ENCODE measurements at regions not wholly inside any gene's neighbourhood (a gene's known extent, or its start where the extent isn't known, plus 50 kb on each side); places are given as distances from the start of the nearest gene placed in this dataset.

DNA sequence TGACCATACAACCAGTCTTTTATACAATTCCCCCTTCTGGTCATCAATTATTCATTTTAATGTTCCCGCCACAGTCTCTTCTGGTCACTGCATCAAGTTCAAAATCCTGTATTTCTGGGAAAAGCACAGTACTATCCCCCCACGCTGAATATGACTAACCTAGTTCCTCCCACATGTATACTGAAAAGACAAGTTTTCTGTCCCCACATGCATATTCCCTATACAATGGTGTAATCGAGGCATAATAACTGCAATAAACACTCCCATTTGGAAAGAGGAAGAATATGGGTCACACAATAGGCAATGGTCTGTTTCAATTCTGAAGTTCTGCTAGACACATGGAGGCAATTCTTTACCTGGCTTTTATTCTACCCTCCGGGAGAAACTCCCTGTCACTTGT is 344.9 kb downstream of the EFNA5 start:
- no peak for DNase-seq
- WGBS, 2 donors: 83 to 88% methylated on average over 4 of the region's 4 CpGs
- no peak overlapping the region for H3K4me3 ChIP-seq
- no peaks in the 10 kb centered on the region for H3K4me1 ChIP-seq
- ATAC-seq (ENCODE audit: low FRiP score in 2 of 2): no peak
- H3K9me3 ChIP-seq: no peaks in the 10 kb centered on the region
- TF ChIP-seq POLR2AphosphoS5 (IDR thresholded peaks at IDR 0.05) (no peak), POLR2A (IDR thresholded peaks at IDR 0.05) (no peak), EP300 (IDR thresholded peaks at IDR 0.05) (no peak)
- TF ChIP-seq, protein P1, sequence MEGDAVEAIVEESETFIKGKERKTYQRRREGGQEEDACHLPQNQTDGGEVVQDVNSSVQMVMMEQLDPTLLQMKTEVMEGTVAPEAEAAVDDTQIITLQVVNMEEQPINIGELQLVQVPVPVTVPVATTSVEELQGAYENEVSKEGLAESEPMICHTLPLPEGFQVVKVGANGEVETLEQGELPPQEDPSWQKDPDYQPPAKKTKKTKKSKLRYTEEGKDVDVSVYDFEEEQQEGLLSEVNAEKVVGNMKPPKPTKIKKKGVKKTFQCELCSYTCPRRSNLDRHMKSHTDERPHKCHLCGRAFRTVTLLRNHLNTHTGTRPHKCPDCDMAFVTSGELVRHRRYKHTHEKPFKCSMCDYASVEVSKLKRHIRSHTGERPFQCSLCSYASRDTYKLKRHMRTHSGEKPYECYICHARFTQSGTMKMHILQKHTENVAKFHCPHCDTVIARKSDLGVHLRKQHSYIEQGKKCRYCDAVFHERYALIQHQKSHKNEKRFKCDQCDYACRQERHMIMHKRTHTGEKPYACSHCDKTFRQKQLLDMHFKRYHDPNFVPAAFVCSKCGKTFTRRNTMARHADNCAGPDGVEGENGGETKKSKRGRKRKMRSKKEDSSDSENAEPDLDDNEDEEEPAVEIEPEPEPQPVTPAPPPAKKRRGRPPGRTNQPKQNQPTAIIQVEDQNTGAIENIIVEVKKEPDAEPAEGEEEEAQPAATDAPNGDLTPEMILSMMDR (IDR thresholded peaks at IDR 0.05): no peak
- H3K27me3 ChIP-seq: no peaks in the 10 kb centered on the region
- H3K36me3 ChIP-seq: no peaks in the 10 kb centered on the region
- no peak overlapping the region for H3K27ac ChIP-seq

GRCh38 chr5:107324809-107325208 is 345.9 kb downstream of the EFNA5 start:
- no peak for TF ChIP-seq EP300 (IDR thresholded peaks at IDR 0.05)
- TF ChIP-seq POLR2AphosphoS5 (IDR thresholded peaks at IDR 0.05): no peak
- TF ChIP-seq, protein P1 (IDR thresholded peaks at IDR 0.05): no peak
- TF ChIP-seq POLR2A (IDR thresholded peaks at IDR 0.05): no peak
- H3K4me1 ChIP-seq: no peaks in the 10 kb centered on the region
- no peaks in the 10 kb centered on the region for H3K9me3 ChIP-seq
- no peaks in the 10 kb centered on the region for H3K36me3 ChIP-seq
- no peaks in the 10 kb centered on the region for H3K27me3 ChIP-seq
- H3K27ac ChIP-seq: no peak overlapping the region
- DNase-seq (no peak), ATAC-seq (ENCODE audit: low FRiP score in 2 of 2) (no peak)
- no peak overlapping the region for H3K4me3 ChIP-seq

DNA sequence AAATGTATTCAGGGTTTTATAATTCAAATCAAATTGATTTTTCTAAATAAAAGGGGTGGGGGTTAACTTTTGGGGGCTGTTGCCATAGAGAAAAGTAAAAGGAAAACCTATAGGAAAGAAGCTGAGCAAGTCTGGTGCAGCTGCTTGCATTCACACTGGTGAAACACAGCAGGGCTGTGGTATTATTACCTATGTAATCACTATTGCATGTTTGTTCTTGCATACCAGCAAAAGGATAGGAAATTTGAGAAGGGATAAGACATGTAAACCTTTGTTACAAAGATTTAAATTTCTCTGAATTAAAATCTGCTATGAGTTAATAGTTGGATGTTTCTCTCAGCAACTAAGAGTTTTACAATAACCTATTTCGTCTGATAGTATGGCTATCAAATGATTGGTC is 346.7 kb downstream of the EFNA5 start:
- Histone ChIP-seq H3K4me3 (no peak overlapping the region), H3K27me3 (no peaks in the 10 kb centered on the region), H3K9me3 (no peaks in the 10 kb centered on the region), H3K4me1 (no peaks in the 10 kb centered on the region), H3K27ac (no peak overlapping the region), H3K36me3 (no peaks in the 10 kb centered on the region)
- TF ChIP-seq, protein P1 (IDR thresholded peaks at IDR 0.05): no peak
- no peak for TF ChIP-seq POLR2AphosphoS5 (IDR thresholded peaks at IDR 0.05)
- no peak for TF ChIP-seq POLR2A (IDR thresholded peaks at IDR 0.05)
- no peak for TF ChIP-seq EP300 (IDR thresholded peaks at IDR 0.05)
- no peak for ATAC-seq (ENCODE audit: low FRiP score in 2 of 2)
- DNase-seq: no peak
- WGBS, 2 donors: 83 to 87% methylated on average over 1 of the region's 1 CpG

DNA sequence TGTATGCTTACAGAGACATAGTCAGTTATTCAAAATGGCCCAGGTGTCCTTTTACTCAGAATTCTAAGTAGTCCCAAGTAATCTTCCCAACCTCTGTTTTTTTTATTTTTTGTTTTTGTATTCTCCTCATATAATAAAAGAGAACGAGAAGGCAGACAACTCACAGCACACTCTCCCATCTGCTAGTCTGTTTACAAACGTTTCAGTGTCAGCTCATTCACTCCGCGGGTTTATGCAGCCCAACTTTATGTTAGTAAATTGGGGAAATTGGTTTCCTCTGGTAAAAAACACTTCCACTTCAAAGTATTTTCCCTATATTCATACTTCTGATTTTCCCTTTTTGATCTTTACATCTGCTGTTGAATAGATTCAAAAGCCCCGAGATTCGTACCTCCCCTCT is 347.2 kb downstream of the EFNA5 start:
- DNase-seq: no peak
- Histone ChIP-seq H3K4me1 (no peaks in the 10 kb centered on the region), H3K9me3 (no peaks in the 10 kb centered on the region), H3K27ac (no peak overlapping the region), H3K36me3 (no peaks in the 10 kb centered on the region), H3K4me3 (no peak overlapping the region), H3K27me3 (no peaks in the 10 kb centered on the region)
- ATAC-seq (ENCODE audit: low FRiP score in 2 of 2): no peak
- 59% methylated on average over 6 of the region's 6 CpGs for WGBS, 2 donors
- TF ChIP-seq, protein P1 (IDR thresholded peaks at IDR 0.05): no peak
- TF ChIP-seq POLR2AphosphoS5 (IDR thresholded peaks at IDR 0.05) (no peak), POLR2A (IDR thresholded peaks at IDR 0.05) (no peak), EP300 (IDR thresholded peaks at IDR 0.05) (no peak)

DNA sequence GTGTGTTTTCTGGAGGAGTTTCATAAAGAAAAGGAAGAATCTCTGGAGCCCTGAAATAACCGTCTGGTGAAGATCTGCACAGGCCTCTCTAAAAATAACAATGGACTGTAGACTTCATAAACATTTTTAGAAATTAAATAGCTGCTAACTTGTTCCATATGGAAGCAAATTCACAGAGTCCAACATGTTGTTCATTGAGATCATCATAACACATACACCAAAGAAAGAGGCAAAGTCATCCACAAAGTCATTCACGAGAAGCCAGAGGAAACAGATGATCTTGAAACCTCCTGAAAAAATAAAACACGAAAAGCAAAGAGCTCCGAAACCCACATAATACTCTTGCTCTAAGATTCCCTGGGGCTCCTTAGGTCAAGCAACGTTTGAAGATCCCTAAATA is 347.8 kb downstream of the EFNA5 start:
- no peaks in the 10 kb centered on the region for H3K9me3 ChIP-seq
- H3K27ac ChIP-seq: no peak overlapping the region
- ATAC-seq (ENCODE audit: low FRiP score in 2 of 2) (no peak), DNase-seq (no peak)
- no peak overlapping the region for H3K4me3 ChIP-seq
- H3K27me3 ChIP-seq: no peaks in the 10 kb centered on the region
- 66% methylated on average over 5 of the region's 5 CpGs for WGBS, 2 donors
- no peak for TF ChIP-seq POLR2A (IDR thresholded peaks at IDR 0.05)
- no peak for TF ChIP-seq EP300 (IDR thresholded peaks at IDR 0.05)
- TF ChIP-seq POLR2AphosphoS5 (IDR thresholded peaks at IDR 0.05): no peak
- TF ChIP-seq, protein P1 (IDR thresholded peaks at IDR 0.05): no peak
- no peaks in the 10 kb centered on the region for H3K4me1 ChIP-seq
- no peaks in the 10 kb centered on the region for H3K36me3 ChIP-seq
